Esophagus muscularis mucosa (tissue), 3 donors: ENCODE measurements at regions not wholly inside any gene's neighbourhood (a gene's known extent, or its start where the extent isn't known, plus 50 kb on each side); places are given as distances from the start of the nearest gene placed in this dataset.

Experiments
- CTCF ChIP-seq, 3 experiments: fragments of 200-600 bp in 2 of 3; fragments of 450-650 bp in 1 of 3; sonication (generic) in 2 of 3; IDR thresholded peaks; one replicate each; pipeline ENCODE4 v1.5.1; 2017 to 2019; ENCODE audit warnings: antibody characterized with exemption in 3 of 3, mild to moderate bottlenecking in 2 of 3, moderate library complexity in 1 of 3
- POLR2AphosphoS5 ChIP-seq, 2 donors: sonication (generic); formaldehyde crosslinking; IDR thresholded peaks; one replicate each; pipeline ENCODE4 v1.6.1; 2017; ENCODE audit warnings: antibody characterized with exemption in 2 of 2

GRCh38 chr11:32323814-32324130, 111.6 kb downstream of the WT1 start:
- TF ChIP-seq CTCF (IDR thresholded peaks at IDR 0.05) (no peak), POLR2AphosphoS5 (IDR thresholded peaks at IDR 0.05) (no peak)
